PC-3 (cell line): ENCODE measurements at regions not wholly inside any gene's neighbourhood (a gene's known extent, or its start where the extent isn't known, plus 50 kb on each side); places are given as distances from the start of the nearest gene placed in this dataset.

Experiments used
- ATAC-seq: fragments of 200-7000 bp; cut with Tn5 transposase; 2 replicates; pipeline ENCODE4 v1.9.1; 2020; ENCODE audit warnings: mild to moderate bottlenecking, moderate library complexity
- BruUV-seq: library from RNA; stranded (reverse); fragments of 400-500 nt; replicated peaks from 2 replicates; lab custom pipeline; 2021; lab: Mats Ljungman, UMichigan
- CTCF ChIA-PET: fragments of 300-600 bp; sonication (Branson Sonifier 250); formaldehyde crosslinking; loops from one replicate; lab custom pipeline; 2022; ENCODE audit warnings: antibody characterized with exemption; lab: Charles Lee
- POLR2A ChIA-PET: fragments of 300-600 bp; sonication (Branson Sonifier 250); formaldehyde crosslinking; loops from one replicate; lab custom pipeline; 2022; ENCODE audit warnings: antibody characterized with exemption; ENCODE audit not compliant: unreplicated experiment; lab: Charles Lee
- DNase-seq: peaks from one replicate; pipeline ENCODE4 v3.0.0-alpha.2; 2015
- H2AFZ ChIP-seq: fragments of 300-600 bp; sonication (generic); 2 replicates; pipeline ENCODE4 v1.6.0; 2016; ENCODE audit warnings: antibody characterized with exemption, low read length
- H3F3A ChIP-seq: fragments of 300-600 bp; sonication (generic); one replicate; pipeline ENCODE4 v1.6.0; 2017; ENCODE audit warnings: antibody characterized with exemption, low read length, control low read depth, mild to moderate bottlenecking; ENCODE audit not compliant: unreplicated experiment
- H3K27ac ChIP-seq: fragments of 300-600 bp; sonication (generic); 2 replicates; pipeline ENCODE4 v1.5.1; 2016; ENCODE audit warnings: mild to moderate bottlenecking, low read length
- H3K27me3 ChIP-seq: fragments of 300-600 bp; sonication (generic); 2 replicates; pipeline ENCODE4 v1.6.1; 2016; ENCODE audit warnings: low read length, mixed read lengths
- H3K36me3 ChIP-seq: fragments of 300-600 bp; sonication (generic); 2 replicates; pipeline ENCODE4 v1.6.1; 2016; ENCODE audit warnings: low read depth, mixed run types, low read length, mixed read lengths
- H3K4me1 ChIP-seq: fragments of 300-600 bp; sonication (generic); 2 replicates; pipeline ENCODE4 v1.5.1; 2016; ENCODE audit warnings: low read length; ENCODE audit not compliant: insufficient read depth
- H3K4me2 ChIP-seq: fragments of 300-600 bp; sonication (generic); 2 replicates; pipeline ENCODE4 v1.6.0; 2016; ENCODE audit warnings: low read length
- H3K4me3 ChIP-seq: fragments of 300-600 bp; sonication (generic); 2 replicates; pipeline ENCODE4 v1.5.1; 2016; ENCODE audit warnings: mild to moderate bottlenecking, low read length, mixed read lengths
- H3K79me2 ChIP-seq: fragments of 300-600 bp; sonication (generic); 2 replicates; pipeline ENCODE4 v1.6.1; 2017; ENCODE audit warnings: low read length, mixed read lengths
- H3K9ac ChIP-seq: fragments of 300-600 bp; sonication (generic); 2 replicates; pipeline ENCODE4 v1.6.0; 2016; ENCODE audit warnings: mild to moderate bottlenecking, low read length
- H3K9me2 ChIP-seq: fragments of 300-600 bp; sonication (generic); replicated peaks from 2 replicates; pipeline ENCODE4 v1.6.1; 2016; ENCODE audit warnings: mixed run types, low read length, mixed read lengths
- H3K9me3 ChIP-seq: fragments of 300-600 bp; sonication (generic); 2 replicates; pipeline ENCODE4 v1.6.1; 2016; ENCODE audit warnings: low read length, mixed read lengths
- H4K20me1 ChIP-seq: fragments of 300-600 bp; sonication (generic); 2 replicates; pipeline ENCODE4 v1.6.1; 2016; ENCODE audit warnings: low read length, mixed read lengths
- EZH2 ChIP-seq: fragments of 300-600 bp; sonication (generic); IDR thresholded peaks from one replicate; pipeline ENCODE4 v1.6.1; 2017; ENCODE audit warnings: antibody characterized with exemption, mild to moderate bottlenecking, low read length; ENCODE audit not compliant: unreplicated experiment
- EZH2phosphoT487 ChIP-seq: fragments of 300-600 bp; sonication (generic); IDR thresholded peaks from 2 replicates; pipeline ENCODE4 v1.6.1; 2018; ENCODE audit warnings: mild to moderate bottlenecking, antibody characterized with exemption, low read length, borderline replicate concordance
- intact Hi-C: fragments of 100-400 bp; cut with micrococcal nuclease; formaldehyde crosslinking; loops from 2 replicates; pipeline ENCODE4 v1.9.0; 2023
- TF ChIP-seq, protein P1 (sequence below): fragments of 300-600 bp; sonication (generic); conservative IDR thresholded peaks from 2 replicates; pipeline ENCODE4 v1.5.1; 2017; ENCODE audit warnings: antibody characterized with exemption, low read depth, mild to moderate bottlenecking, low read length

DNA sequence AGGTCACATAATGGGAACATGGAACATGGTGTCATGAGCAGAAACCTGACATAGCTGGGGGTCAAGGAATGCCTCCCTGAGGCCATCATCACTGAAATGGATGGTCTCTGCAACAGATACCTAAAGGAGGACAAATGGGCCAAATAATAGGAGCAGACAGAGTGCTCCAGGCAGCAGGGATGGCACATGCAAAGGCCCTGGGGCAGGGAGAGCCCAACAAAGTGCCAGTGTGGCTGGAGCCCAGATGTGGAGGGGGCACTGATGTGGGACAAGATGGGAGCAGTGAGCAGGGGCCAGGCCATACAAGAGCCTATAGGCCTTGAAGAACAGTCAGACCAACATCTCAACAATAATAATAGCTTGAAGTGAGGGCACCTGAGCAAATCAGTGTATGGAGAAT, 497.8 kb downstream of the MN1 start:
- Histone ChIP-seq H3F3A (no peaks in the 10 kb centered on the region), H2AFZ (no peak overlapping the region), H3K36me3 (no peaks in the 10 kb centered on the region), H3K4me1 (no peaks in the 10 kb centered on the region), H4K20me1 (no peaks in the 10 kb centered on the region), H3K9ac (no peak overlapping the region), H3K9me2 (no peaks in the 10 kb centered on the region), H3K27ac (no peak overlapping the region), H3K4me2 (no peak overlapping the region), H3K79me2 (no peaks in the 10 kb centered on the region), H3K4me3 (no peak overlapping the region), H3K27me3 (peaks cover 15% of the 10 kb centered on the region), H3K9me3 (no peaks in the 10 kb centered on the region)
- BruUV-seq: no TSS peak
- ATAC-seq (no peak), DNase-seq (no peak)
- ChIA-PET CTCF (no interaction called here), POLR2A (no interaction called here)
- TF ChIP-seq EZH2 (no peak), EZH2phosphoT487 (no peak)
- TF ChIP-seq, protein P1, sequence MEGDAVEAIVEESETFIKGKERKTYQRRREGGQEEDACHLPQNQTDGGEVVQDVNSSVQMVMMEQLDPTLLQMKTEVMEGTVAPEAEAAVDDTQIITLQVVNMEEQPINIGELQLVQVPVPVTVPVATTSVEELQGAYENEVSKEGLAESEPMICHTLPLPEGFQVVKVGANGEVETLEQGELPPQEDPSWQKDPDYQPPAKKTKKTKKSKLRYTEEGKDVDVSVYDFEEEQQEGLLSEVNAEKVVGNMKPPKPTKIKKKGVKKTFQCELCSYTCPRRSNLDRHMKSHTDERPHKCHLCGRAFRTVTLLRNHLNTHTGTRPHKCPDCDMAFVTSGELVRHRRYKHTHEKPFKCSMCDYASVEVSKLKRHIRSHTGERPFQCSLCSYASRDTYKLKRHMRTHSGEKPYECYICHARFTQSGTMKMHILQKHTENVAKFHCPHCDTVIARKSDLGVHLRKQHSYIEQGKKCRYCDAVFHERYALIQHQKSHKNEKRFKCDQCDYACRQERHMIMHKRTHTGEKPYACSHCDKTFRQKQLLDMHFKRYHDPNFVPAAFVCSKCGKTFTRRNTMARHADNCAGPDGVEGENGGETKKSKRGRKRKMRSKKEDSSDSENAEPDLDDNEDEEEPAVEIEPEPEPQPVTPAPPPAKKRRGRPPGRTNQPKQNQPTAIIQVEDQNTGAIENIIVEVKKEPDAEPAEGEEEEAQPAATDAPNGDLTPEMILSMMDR: no peak
- intact Hi-C loops: no loop called here

GRCh38 chr22:27306771-27307170, 494.8 kb downstream of the MN1 start:
- Histone ChIP-seq H3K4me3 (no peak overlapping the region), H3K9ac (no peak overlapping the region), H2AFZ (no peak overlapping the region), H3K36me3 (no peaks in the 10 kb centered on the region), H3K4me1 (no peaks in the 10 kb centered on the region), H3K9me3 (no peaks in the 10 kb centered on the region), H3K9me2 (no peaks in the 10 kb centered on the region), H3K27ac (no peak overlapping the region), H3K79me2 (no peaks in the 10 kb centered on the region), H4K20me1 (no peaks in the 10 kb centered on the region), H3F3A (no peaks in the 10 kb centered on the region), H3K4me2 (no peak overlapping the region), H3K27me3 (0 out of 2 replicates have a peak, but pooled peaks cover 3% of the 10 kb centered on the region)
- POLR2A ChIA-PET: no interaction called here
- ATAC-seq (no peak), DNase-seq (no peak)
- BruUV-seq: no TSS peak
- TF ChIP-seq EZH2phosphoT487 (no peak), EZH2 (no peak)
- TF ChIP-seq, protein P1: no peak
- intact Hi-C loops: no loop called here
- CTCF ChIA-PET: no interaction called here

- Histone ChIP-seq H3K79me2 (no peaks in the 10 kb centered on the region), H2AFZ (no peak overlapping the region), H4K20me1 (no peaks in the 10 kb centered on the region), H3K4me3 (no peak overlapping the region), H3K4me1 (no peaks in the 10 kb centered on the region), H3F3A (no peaks in the 10 kb centered on the region), H3K27me3 (0 out of 2 replicates have a peak, but pooled peaks cover 3% of the 10 kb centered on the region), H3K4me2 (no peak overlapping the region), H3K36me3 (no peaks in the 10 kb centered on the region), H3K9me3 (no peaks in the 10 kb centered on the region), H3K9ac (no peak overlapping the region), H3K9me2 (no peaks in the 10 kb centered on the region), H3K27ac (no peak overlapping the region)
- CTCF ChIA-PET: no interaction called here
- POLR2A ChIA-PET: no interaction called here
- no TSS peak for BruUV-seq
- ATAC-seq (no peak), DNase-seq (no peak)
- no peak for TF ChIP-seq EZH2phosphoT487
- intact Hi-C loops: no loop called here
These were observed 493.9 kb downstream of the MN1 start for GRCh38 chr22:27307545-27308247.
